Parathyroid adenoma (tissue), 2 donors: ENCODE measurements at regions not wholly inside any gene's neighbourhood (a gene's known extent, or its start where the extent isn't known, plus 50 kb on each side); places are given as distances from the start of the nearest gene placed in this dataset.
"Not testable (repeated sequence)": the region's sequence is repeated elsewhere in the genome, so short reads cannot be mapped to it uniquely, and the experiment has no call there.

Experiments used
- H2AFZ ChIP-seq: fragments of 300-600 bp; sonication (generic); one replicate; pipeline ENCODE4 v1.7.0; 2017; ENCODE audit warnings: antibody characterized with exemption, mild to moderate bottlenecking
- H3K27ac ChIP-seq: fragments of 300-600 bp; sonication (generic); one replicate; pipeline ENCODE4 v1.7.0; 2017
- H3K27me3 ChIP-seq: fragments of 300-600 bp; sonication (generic); one replicate; pipeline ENCODE4 v1.7.0; 2017; ENCODE audit warnings: low read length; ENCODE audit not compliant: control insufficient read depth, insufficient read depth
- H3K36me3 ChIP-seq: fragments of 300-600 bp; sonication (generic); one replicate; pipeline ENCODE4 v1.7.0; 2017; ENCODE audit warnings: low read length; ENCODE audit not compliant: control insufficient read depth, insufficient read depth
- H3K4me1 ChIP-seq: fragments of 300-600 bp; sonication (generic); one replicate; pipeline ENCODE4 v1.7.0; 2017; ENCODE audit warnings: control low read depth
- H3K4me2 ChIP-seq: fragments of 300-600 bp; sonication (generic); one replicate; pipeline ENCODE4 v1.7.0; 2017; ENCODE audit warnings: low read length
- H3K4me3 ChIP-seq: fragments of 300-600 bp; sonication (generic); one replicate; pipeline ENCODE4 v1.7.0; 2017; ENCODE audit warnings: low read depth, low read length
- H3K79me2 ChIP-seq: fragments of 300-600 bp; sonication (generic); one replicate; pipeline ENCODE4 v1.7.0; 2017; ENCODE audit warnings: control low read depth
- H3K9ac ChIP-seq: fragments of 300-600 bp; sonication (generic); one replicate; pipeline ENCODE4 v1.7.0; 2017; ENCODE audit warnings: mild to moderate bottlenecking
- H3K9me3 ChIP-seq: fragments of 300-600 bp; sonication (generic); one replicate; pipeline ENCODE4 v1.7.0; 2017; ENCODE audit warnings: low read length; ENCODE audit not compliant: control insufficient read depth
- CTCF ChIP-seq: fragments of 300-600 bp; sonication (generic); IDR thresholded peaks from one replicate; pipeline ENCODE4 v1.7.0; 2017; ENCODE audit warnings: antibody characterized with exemption, mild to moderate bottlenecking
- donor health status: primary hyperparathyroidism.

- Histone ChIP-seq H3K4me1 (no peaks in the 10 kb centered on the region), H3K9ac (no peak overlapping the region), H3K27me3 (no peaks in the 10 kb centered on the region), H3K36me3 (no peaks in the 10 kb centered on the region), H3K27ac (no peak overlapping the region), H3K79me2 (no peaks in the 10 kb centered on the region), H2AFZ (no peak overlapping the region), H3K4me2 (no peak overlapping the region), H3K4me3 (no peak overlapping the region), H3K9me3 (no peaks in the 10 kb centered on the region)
- no peak for TF ChIP-seq CTCF
Measured at GRCh38 chr12:115869604-115870003, 407.9 kb downstream of the MED13L start.

- Histone ChIP-seq H2AFZ (no peak overlapping the region), H3K4me3 (no peak overlapping the region), H3K27ac (no peak overlapping the region), H3K27me3 (no peaks in the 10 kb centered on the region), H3K4me2 (no peak overlapping the region), H3K9me3 (no peaks in the 10 kb centered on the region), H3K79me2 (no peaks in the 10 kb centered on the region), H3K36me3 (no peaks in the 10 kb centered on the region), H3K9ac (no peak overlapping the region), H3K4me1 (no peaks in the 10 kb centered on the region)
- no peak for TF ChIP-seq CTCF
Measured at GRCh38 chr12:115868624-115869023, 408.9 kb downstream of the MED13L start.

- Histone ChIP-seq H3K4me2 (no peak overlapping the region), H3K9me3 (no peaks in the 10 kb centered on the region), H2AFZ (no peak overlapping the region), H3K4me1 (no peaks in the 10 kb centered on the region), H3K9ac (no peak overlapping the region), H3K36me3 (no peaks in the 10 kb centered on the region), H3K27ac (no peak overlapping the region), H3K79me2 (no peaks in the 10 kb centered on the region), H3K4me3 (no peak overlapping the region), H3K27me3 (no peaks in the 10 kb centered on the region)
- TF ChIP-seq CTCF, result no peak
Measured at GRCh38 chr12:115867854-115868253, 409.6 kb downstream of the MED13L start.

- H3K4me1 ChIP-seq, result no peaks in the 10 kb centered on the region
- no peak overlapping the region for H3K27ac ChIP-seq
- H3K4me3 ChIP-seq, result no peak overlapping the region
- H3K9ac ChIP-seq, result no peak overlapping the region
- no peak for TF ChIP-seq CTCF
- no peaks in the 10 kb centered on the region for H3K36me3 ChIP-seq
- H3K4me2 ChIP-seq, result no peak overlapping the region
- no peaks in the 10 kb centered on the region for H3K27me3 ChIP-seq
- H2AFZ ChIP-seq, result no peak overlapping the region
- H3K9me3 ChIP-seq, result no peaks in the 10 kb centered on the region
- no peaks in the 10 kb centered on the region for H3K79me2 ChIP-seq
Measured at GRCh38 chr12:115866909-115867525, 410.5 kb downstream of the MED13L start.

GRCh38 chr12:115866281-115866680 is 411.2 kb downstream of the MED13L start:
- H3K4me2 ChIP-seq, H2AFZ ChIP-seq, H3K4me3 ChIP-seq, H3K9me3 ChIP-seq, H3K27me3 ChIP-seq, H3K4me1 ChIP-seq, H3K9ac ChIP-seq, H3K27ac ChIP-seq, H3K79me2 ChIP-seq, H3K36me3 ChIP-seq: not testable (repeated sequence)
